HEK293 (cell line): ENCODE measurements at regions not wholly inside any gene's neighbourhood (a gene's known extent, or its start where the extent isn't known, plus 50 kb on each side); places are given as distances from the start of the nearest gene placed in this dataset.

Experiments
- SETDB1 ChIP-seq: IDR thresholded peaks from one replicate; pipeline ENCODE4 v1.6.1; 2017; ENCODE audit warnings: mild to moderate bottlenecking, low read length, moderate library complexity, mixed read lengths; ENCODE audit not compliant: insufficient read length
- SP2 ChIP-seq: fragments of 450-650 bp; formaldehyde crosslinking; IDR thresholded peaks from 2 replicates; pipeline ENCODE4 v1.5.1; 2016; ENCODE audit warnings: missing biosample characterization, missing genetic modification characterization
- ZFP3 ChIP-seq: fragments of 450-650 bp; formaldehyde crosslinking; IDR thresholded peaks from 2 replicates; pipeline ENCODE4 v1.5.1; 2016; ENCODE audit warnings: low read depth, missing biosample characterization, missing genetic modification characterization
- ZIC2 ChIP-seq: fragments of 450-650 bp; formaldehyde crosslinking; IDR thresholded peaks from 2 replicates; pipeline ENCODE4 v1.5.1; 2016; ENCODE audit warnings: missing biosample characterization, missing genetic modification characterization
- ZNF10 ChIP-seq: fragments of 450-650 bp; formaldehyde crosslinking; IDR thresholded peaks from 2 replicates; pipeline ENCODE4 v1.5.1; 2017; ENCODE audit warnings: missing biosample characterization, missing genetic modification characterization
- ZNF658 ChIP-seq: fragments of 450-650 bp; formaldehyde crosslinking; IDR thresholded peaks from 2 replicates; pipeline ENCODE4; 2016; ENCODE audit warnings: missing biosample characterization, missing genetic modification characterization
- ZNF660 ChIP-seq: fragments of 450-650 bp; IDR thresholded peaks from 2 replicates; pipeline ENCODE4 v1.5.1; 2018; ENCODE audit warnings: missing biosample characterization, mild to moderate bottlenecking, missing genetic modification characterization
- ZNF76 ChIP-seq: fragments of 450-650 bp; formaldehyde crosslinking; IDR thresholded peaks from 2 replicates; pipeline ENCODE4; 2016; ENCODE audit warnings: low read depth, missing biosample characterization, missing genetic modification characterization, borderline replicate concordance
- TF ChIP-seq, protein P1 (sequence below): fragments of 450-650 bp; formaldehyde crosslinking; optimal IDR thresholded peaks from 2 replicates; pipeline ENCODE3; 2016; ENCODE audit warnings: missing biosample characterization, mild to moderate bottlenecking, missing genetic modification characterization
- TF ChIP-seq, protein P2 (sequence below): fragments of 450-650 bp; formaldehyde crosslinking; IDR thresholded peaks from 2 replicates; pipeline ENCODE4 v1.5.1; 2016; ENCODE audit warnings: missing biosample characterization, missing genetic modification characterization
- TF ChIP-seq, protein P3 (sequence below): fragments of 450-650 bp; formaldehyde crosslinking; IDR thresholded peaks from 2 replicates; pipeline ENCODE4 v1.5.0; 2017; ENCODE audit warnings: missing biosample characterization, missing genetic modification characterization, borderline replicate concordance
- TF ChIP-seq, protein P4 (sequence below): fragments of 450-650 bp; formaldehyde crosslinking; IDR thresholded peaks from 2 replicates; pipeline ENCODE4 v1.5.1; 2016; ENCODE audit warnings: missing biosample characterization, missing genetic modification characterization
- TF ChIP-seq, protein P5 (sequence below): fragments of 450-650 bp; formaldehyde crosslinking; IDR thresholded peaks from 2 replicates; pipeline ENCODE4 v1.5.1; 2016; ENCODE audit warnings: missing biosample characterization, missing genetic modification characterization

DNA sequence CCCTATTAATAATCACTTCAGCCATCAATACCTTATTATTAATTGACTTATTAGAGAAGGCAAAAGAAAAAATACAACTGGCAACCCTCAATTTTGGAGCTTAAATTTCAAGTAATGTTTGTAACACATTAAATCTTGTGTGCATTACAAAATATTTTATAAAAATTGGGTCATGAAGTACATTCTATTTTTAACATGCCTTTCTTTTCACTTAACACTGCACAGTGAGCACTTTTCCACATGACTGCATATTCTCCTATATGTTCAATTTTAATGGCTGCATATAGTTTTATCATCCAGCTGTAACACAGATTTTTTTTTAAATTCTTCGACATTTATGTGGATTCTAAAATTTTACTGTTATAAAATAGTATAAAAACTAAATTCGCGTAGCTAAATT, 92.5 kb downstream of the SLC17A6 start:
- TF ChIP-seq ZFP3 (no peak), ZNF76 (no peak), SETDB1 (no peak), ZNF660 (tag by site-specific recombination) (no peak), SP2 (tag by site-specific recombination) (no peak), ZIC2 (tag by site-specific recombination) (no peak), ZNF658 (no peak), ZNF10 (tag by site-specific recombination) (no peak)
- TF ChIP-seq, protein P1, sequence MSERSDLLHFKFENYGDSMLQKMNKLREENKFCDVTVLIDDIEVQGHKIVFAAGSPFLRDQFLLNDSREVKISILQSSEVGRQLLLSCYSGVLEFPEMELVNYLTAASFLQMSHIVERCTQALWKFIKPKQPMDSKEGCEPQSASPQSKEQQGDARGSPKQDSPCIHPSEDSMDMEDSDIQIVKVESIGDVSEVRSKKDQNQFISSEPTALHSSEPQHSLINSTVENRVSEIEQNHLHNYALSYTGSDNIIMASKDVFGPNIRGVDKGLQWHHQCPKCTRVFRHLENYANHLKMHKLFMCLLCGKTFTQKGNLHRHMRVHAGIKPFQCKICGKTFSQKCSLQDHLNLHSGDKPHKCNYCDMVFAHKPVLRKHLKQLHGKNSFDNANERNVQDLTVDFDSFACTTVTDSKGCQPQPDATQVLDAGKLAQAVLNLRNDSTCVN (tag by site-specific recombination) = no peak
- TF ChIP-seq, protein P2, sequence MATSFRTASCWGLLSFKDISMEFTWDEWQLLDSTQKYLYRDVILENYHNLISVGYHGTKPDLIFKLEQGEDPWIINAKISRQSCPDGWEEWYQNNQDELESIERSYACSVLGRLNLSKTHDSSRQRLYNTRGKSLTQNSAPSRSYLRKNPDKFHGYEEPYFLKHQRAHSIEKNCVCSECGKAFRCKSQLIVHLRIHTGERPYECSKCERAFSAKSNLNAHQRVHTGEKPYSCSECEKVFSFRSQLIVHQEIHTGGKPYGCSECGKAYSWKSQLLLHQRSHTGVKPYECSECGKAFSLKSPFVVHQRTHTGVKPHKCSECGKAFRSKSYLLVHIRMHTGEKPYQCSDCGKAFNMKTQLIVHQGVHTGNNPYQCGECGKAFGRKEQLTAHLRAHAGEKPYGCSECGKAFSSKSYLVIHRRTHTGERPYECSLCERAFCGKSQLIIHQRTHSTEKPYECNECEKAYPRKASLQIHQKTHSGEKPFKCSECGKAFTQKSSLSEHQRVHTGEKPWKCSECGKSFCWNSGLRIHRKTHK (tag by site-specific recombination) = no peak
- TF ChIP-seq, protein P3, sequence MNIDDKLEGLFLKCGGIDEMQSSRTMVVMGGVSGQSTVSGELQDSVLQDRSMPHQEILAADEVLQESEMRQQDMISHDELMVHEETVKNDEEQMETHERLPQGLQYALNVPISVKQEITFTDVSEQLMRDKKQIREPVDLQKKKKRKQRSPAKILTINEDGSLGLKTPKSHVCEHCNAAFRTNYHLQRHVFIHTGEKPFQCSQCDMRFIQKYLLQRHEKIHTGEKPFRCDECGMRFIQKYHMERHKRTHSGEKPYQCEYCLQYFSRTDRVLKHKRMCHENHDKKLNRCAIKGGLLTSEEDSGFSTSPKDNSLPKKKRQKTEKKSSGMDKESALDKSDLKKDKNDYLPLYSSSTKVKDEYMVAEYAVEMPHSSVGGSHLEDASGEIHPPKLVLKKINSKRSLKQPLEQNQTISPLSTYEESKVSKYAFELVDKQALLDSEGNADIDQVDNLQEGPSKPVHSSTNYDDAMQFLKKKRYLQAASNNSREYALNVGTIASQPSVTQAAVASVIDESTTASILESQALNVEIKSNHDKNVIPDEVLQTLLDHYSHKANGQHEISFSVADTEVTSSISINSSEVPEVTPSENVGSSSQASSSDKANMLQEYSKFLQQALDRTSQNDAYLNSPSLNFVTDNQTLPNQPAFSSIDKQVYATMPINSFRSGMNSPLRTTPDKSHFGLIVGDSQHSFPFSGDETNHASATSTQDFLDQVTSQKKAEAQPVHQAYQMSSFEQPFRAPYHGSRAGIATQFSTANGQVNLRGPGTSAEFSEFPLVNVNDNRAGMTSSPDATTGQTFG (tag by site-specific recombination) = no peak
- TF ChIP-seq, protein P4, sequence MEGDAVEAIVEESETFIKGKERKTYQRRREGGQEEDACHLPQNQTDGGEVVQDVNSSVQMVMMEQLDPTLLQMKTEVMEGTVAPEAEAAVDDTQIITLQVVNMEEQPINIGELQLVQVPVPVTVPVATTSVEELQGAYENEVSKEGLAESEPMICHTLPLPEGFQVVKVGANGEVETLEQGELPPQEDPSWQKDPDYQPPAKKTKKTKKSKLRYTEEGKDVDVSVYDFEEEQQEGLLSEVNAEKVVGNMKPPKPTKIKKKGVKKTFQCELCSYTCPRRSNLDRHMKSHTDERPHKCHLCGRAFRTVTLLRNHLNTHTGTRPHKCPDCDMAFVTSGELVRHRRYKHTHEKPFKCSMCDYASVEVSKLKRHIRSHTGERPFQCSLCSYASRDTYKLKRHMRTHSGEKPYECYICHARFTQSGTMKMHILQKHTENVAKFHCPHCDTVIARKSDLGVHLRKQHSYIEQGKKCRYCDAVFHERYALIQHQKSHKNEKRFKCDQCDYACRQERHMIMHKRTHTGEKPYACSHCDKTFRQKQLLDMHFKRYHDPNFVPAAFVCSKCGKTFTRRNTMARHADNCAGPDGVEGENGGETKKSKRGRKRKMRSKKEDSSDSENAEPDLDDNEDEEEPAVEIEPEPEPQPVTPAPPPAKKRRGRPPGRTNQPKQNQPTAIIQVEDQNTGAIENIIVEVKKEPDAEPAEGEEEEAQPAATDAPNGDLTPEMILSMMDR = no peak
- TF ChIP-seq, protein P5, sequence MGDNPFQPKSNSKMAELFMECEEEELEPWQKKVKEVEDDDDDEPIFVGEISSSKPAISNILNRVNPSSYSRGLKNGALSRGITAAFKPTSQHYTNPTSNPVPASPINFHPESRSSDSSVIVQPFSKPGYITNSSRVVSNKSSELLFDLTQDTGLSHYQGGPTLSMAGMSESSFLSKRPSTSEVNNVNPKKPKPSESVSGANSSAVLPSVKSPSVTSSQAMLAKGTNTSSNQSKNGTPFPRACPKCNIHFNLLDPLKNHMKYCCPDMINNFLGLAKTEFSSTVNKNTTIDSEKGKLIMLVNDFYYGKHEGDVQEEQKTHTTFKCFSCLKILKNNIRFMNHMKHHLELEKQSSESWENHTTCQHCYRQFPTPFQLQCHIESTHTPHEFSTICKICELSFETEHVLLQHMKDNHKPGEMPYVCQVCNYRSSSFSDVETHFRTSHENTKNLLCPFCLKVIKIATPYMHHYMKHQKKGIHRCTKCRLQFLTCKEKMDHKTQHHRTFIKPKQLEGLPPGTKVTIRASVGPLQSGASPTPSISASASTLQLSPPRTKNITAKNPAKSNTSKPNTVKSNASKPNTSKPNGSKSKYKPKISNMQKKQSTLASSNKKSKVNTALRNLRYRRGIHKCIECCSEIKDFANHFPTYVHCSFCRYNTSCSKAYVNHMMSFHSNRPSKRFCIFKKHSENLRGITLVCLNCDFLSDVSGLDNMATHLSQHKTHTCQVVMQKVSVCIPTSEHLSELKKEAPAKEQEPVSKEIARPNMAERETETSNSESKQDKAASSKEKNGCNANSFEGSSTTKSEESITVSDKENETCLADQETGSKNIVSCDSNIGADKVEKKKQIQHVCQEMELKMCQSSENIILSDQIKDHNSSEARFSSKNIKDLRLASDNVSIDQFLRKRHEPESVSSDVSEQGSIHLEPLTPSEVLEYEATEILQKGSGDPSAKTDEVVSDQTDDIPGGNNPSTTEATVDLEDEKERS = no peak
